H1 (cell line): ENCODE measurements at regions not wholly inside any gene's neighbourhood (a gene's known extent, or its start where the extent isn't known, plus 50 kb on each side); places are given as distances from the start of the nearest gene placed in this dataset.

ENCODE experiments used
- ATF3 ChIP-seq: IDR thresholded peaks from 2 replicates; pipeline ENCODE4 v1.6.1; 2011; ENCODE audit warnings: low read depth, mild to moderate bottlenecking, low read length; ENCODE audit not compliant: insufficient read depth
- CHD7 ChIP-seq: fragments of 300-600 bp; sonication (generic); IDR thresholded peaks from 2 replicates; pipeline ENCODE4 v1.7.1; 2012; ENCODE audit warnings: low read length, moderate library complexity, mild to moderate bottlenecking, inconsistent platforms; ENCODE audit not compliant: insufficient replicate concordance
- CTCF ChIP-seq, 3 experiments: IDR thresholded peaks; 1 replicate in 2 of 3; 2 replicates in 1 of 3; pipeline versions ENCODE4 v1.5.1 to v1.6.1; 2011; ENCODE audit warnings: low read length in 3 of 3, mild to moderate bottlenecking in 3 of 3, inconsistent platforms in 2 of 3, low read depth in 1 of 3, moderate library complexity in 1 of 3; ENCODE audit not compliant: insufficient read depth in 1 of 3; ENCODE audit errors: control extremely low read depth in 1 of 3

- TF ChIP-seq CHD7 (no peak), CTCF (IDR thresholded peaks at IDR 0.05; ENCODE audit: control extremely low read depth in 1 of 3, insufficient read depth in 1 of 3, low read depth in 1 of 3, low read length in 3 of 3) (no peak), ATF3 (no peak)
Observed at GRCh38 chr1:69441496-69441895, 126.2 kb upstream of the LRRC7 start (continued).
